ENCODE measurements at regions not wholly inside any gene's neighbourhood (a gene's known extent, or its start where the extent isn't known, plus 50 kb on each side); places are given as distances from the start of the nearest gene placed in this dataset.

GRCh38 chr16:75987323-75987722, 261.0 kb upstream of the CPHXL start:
- TF ChIP-seq EZH2 (IDR thresholded peaks at IDR 0.05; ENCODE audit: borderline replicate concordance, low read depth, low read length, severe bottlenecking) = no peak
- TF ChIP-seq, protein P1, sequence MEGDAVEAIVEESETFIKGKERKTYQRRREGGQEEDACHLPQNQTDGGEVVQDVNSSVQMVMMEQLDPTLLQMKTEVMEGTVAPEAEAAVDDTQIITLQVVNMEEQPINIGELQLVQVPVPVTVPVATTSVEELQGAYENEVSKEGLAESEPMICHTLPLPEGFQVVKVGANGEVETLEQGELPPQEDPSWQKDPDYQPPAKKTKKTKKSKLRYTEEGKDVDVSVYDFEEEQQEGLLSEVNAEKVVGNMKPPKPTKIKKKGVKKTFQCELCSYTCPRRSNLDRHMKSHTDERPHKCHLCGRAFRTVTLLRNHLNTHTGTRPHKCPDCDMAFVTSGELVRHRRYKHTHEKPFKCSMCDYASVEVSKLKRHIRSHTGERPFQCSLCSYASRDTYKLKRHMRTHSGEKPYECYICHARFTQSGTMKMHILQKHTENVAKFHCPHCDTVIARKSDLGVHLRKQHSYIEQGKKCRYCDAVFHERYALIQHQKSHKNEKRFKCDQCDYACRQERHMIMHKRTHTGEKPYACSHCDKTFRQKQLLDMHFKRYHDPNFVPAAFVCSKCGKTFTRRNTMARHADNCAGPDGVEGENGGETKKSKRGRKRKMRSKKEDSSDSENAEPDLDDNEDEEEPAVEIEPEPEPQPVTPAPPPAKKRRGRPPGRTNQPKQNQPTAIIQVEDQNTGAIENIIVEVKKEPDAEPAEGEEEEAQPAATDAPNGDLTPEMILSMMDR (IDR thresholded peaks at IDR 0.05; ENCODE audit: extremely low read depth in 1 of 2, insufficient read depth in 1 of 2, low read depth in 1 of 2, low read length in 2 of 2) = no peak
- TF ChIP-seq POLR2A (IDR thresholded peaks at IDR 0.05; ENCODE audit: low read depth, low read length) = no peak
- TF ChIP-seq POLR2AphosphoS5 (IDR thresholded peaks at IDR 0.05; ENCODE audit: insufficient read depth, low read depth, low read length) = no peak
- no peak for TF ChIP-seq MAX (IDR thresholded peaks at IDR 0.05; ENCODE audit: insufficient read depth, insufficient read length)
- TF ChIP-seq MYC (IDR thresholded peaks at IDR 0.05; ENCODE audit: low read depth, low read length) = no peak
- no peak for TF ChIP-seq JUN (IDR thresholded peaks at IDR 0.05; ENCODE audit: borderline replicate concordance, insufficient read depth, insufficient read length, low read depth)
- no peak for TF ChIP-seq FOS (IDR thresholded peaks at IDR 0.05; ENCODE audit: borderline replicate concordance, insufficient read depth, low read length)

Data from endothelial cell of umbilical vein (primary cell).